HG02798 (cell line): ENCODE measurements at regions not wholly inside any gene's neighbourhood (a gene's known extent, or its start where the extent isn't known, plus 50 kb on each side); places are given as distances from the start of the nearest gene placed in this dataset.
"Not testable (repeated sequence)": the region's sequence is repeated elsewhere in the genome, so short reads cannot be mapped to it uniquely, and the experiment has no call there.

Source experiments
- ATAC-seq: cut with Tn5 transposase; IDR thresholded peaks from one replicate; pipeline ENCODE4 v1.9.1; 2021; ENCODE audit warnings: mild to moderate bottlenecking; ENCODE audit not compliant: unreplicated experiment, poor library complexity

DNA sequence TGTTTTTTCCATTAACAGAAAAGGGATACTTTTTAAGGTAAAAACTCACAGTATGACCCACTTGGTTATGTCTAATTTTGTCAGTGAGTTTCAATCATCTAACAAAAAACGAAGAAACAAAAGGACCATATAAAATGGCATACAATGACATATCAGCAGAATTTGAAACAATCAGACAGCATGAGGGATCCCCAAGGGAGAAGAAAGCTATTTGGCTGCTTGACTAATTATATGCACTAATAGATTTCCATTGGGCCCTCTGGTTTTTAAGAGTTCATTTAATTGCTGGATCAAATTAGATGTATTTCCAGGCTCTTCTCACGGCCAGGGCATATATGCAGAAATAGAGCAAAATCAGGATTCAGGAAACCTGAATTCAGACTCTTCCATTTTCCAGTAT lies 376.4 kb upstream of the GBE1 start:
- ATAC-seq: no peak

DNA sequence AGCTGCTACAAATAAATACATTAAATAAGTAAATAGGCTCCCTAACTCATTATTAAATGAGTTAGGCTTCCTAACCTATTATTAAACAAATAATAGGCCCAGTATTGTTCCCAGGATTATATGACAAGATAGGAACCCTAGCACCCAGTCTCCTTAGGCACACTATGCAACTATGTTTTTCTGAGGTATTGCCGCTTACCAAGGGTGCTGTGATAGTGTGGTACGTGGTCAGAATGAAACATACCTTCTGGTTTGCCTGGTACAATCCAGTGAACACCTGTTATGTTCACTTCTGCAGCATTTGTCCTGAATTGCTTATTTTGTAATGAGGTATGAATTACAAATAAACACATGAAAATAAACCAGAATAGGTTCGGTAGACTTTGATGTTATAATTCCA lies 375.6 kb upstream of the GBE1 start:
- ATAC-seq: no peak

DNA sequence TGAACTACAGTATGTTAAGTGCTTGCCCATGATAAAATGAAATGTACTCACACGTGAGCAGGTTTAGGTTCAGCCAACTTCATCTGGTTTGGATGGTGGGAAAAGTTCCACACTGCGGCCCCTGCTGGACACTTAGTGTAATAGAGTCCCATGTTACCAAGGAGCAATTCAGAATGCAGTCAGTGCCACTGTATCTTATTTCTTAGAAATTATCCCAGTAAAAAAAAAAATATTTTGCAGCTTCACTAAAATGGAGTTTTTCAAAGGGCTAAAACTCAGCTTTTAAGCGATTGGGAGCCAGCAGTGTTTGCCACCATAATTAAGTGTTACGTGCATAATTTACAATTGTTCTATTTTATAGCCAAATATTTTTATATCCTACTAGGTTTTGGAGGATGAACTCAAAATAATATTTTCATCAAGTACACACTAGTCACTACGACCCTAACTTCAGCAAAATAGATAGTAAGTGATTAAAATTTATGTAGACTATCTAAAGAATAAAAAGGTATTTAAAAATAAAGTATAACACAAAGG lies 371.7 kb upstream of the GBE1 start:
- ATAC-seq: peak; percentile 91

DNA sequence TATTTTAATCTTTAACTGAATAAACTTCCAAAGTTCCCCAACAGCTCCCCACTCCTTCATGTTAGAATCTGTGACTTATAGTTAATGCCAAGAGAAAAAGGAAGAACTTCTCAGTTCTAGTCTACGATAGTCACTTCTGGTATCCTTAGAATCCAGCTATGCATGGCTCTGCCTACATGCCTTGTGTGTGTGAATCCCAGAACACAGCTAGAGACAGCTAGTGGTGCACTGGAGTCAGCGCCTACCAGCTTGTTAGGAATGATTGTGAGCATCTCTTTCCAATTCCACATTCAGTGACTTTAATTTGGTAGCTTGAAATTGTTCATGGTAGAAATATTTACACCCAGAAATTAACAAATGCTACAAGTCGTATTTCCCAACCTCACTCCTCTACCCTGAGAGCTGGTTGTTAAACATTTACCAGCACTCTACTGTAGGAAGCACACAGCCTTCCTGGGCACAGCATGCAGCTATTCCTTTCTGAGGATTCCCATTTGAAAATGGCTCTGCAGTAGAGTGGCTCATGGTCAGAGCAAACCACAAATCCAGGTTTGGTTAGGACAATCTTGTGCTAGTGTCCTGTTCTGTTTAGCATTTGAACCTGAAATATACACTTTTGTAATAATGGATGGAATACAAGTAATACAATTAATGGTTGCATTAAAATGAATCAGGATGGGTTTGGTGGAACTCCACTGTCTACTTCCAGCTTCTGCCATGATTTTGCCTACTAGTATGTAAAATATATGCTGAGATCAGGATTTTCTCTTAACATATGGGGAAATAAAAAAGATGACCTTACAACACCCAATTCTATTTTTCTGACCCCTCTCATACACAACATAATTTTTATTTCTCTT lies 371.0 kb upstream of the GBE1 start:
- ATAC-seq: peak; percentile 9

DNA sequence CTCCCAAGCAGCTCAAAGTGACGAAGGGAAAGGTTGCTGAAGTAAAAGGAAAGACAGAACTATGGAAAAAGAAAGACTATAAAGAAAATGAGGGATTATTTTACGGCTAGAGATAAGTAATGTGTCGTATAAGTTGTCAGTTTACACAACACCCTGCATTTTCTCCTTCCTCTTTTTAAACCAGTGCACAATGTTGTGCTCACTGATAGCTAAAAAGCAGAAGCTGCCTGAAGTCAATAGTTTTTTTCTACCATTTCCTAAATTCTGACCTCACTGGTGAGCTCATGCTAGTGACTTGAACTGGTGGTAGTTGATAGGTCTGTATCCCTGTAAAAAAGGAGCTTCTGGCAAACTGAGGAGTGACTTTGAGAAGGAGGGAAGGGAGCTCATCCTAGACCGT lies 368.6 kb upstream of the GBE1 start:
- ATAC-seq: no peak

DNA sequence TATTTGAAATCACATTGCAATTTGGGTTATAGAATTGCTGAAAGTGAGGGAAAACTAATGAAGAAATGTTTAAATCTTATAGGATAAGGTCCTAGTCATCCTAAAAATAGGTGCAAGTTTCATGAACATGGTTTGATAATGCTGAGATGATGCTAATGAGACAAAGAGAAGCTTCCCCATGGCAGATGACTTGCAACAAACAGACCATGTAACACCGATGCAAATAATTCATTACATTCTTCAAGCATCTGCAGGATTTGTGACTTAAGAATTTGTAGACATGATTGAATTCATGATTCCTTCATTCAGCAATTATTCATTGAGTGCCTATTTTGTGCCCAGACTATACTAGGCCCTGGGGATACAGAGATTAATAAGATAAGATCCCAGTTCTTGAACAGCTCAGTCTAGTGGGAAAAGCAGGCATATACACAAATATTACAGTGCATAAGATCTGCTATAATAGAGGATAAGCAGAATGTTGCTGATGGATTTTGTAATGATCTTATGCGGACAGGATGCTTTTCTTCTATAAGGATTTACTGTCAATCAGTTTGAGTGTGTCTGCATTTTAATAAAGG lies 367.9 kb upstream of the GBE1 start:
- no peak for ATAC-seq

DNA sequence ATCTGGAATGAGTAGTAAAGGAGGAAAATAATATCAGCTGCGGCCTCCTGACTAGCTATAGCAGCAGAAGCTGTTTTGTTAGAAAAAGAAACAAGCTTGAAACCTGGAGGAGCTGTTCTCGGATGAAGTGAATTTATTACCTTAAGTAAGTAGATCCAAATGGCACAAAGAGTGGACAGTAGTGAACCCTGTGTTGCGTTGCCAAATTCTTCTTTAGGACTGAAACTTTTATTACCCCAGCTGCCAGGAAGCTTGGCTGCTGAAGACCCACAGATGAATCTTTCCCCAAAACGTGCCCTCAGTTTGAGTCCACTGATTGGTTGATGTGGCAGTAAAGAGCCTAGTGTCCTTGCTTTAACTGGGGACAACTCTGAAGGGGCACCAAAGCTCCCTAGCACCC lies 366.8 kb upstream of the GBE1 start:
- ATAC-seq: no peak

DNA sequence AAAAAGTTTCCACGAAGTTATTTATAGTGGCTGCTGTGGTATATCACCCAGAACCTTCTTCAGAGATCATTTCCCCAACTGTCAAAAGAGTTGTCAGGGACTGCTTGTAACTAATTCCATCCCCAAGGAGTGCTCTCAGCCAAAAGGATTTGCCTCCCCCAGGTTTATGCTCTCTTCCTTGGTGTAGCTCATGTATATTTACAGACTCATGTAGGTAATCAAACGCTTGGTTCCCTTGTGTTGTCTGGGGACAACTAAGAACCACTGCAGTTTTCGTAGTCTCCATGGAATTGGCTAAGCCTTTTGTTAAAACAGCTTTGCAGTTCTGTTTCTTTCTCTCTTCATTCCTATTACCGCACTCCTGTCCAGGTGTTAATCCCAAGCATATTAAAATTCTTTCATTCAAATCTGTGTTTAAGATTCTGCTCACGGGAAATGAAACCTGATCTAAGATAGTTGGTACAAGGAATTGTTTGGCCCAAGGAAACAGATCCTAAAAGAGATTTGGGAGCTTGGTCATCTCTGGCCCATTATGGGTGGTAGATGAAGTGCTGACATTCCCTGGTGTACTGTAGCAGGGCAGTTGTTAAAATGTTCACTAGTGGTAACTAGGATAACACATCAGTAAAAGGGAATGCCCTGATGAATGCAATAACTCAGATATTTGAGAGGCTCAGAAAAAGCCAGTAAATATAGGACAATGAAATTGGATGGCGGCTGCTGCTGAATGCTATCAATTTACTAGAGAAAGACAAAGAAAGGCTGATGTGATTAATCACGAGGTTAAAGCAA lies 361.3 kb upstream of the GBE1 start:
- no peak for ATAC-seq

DNA sequence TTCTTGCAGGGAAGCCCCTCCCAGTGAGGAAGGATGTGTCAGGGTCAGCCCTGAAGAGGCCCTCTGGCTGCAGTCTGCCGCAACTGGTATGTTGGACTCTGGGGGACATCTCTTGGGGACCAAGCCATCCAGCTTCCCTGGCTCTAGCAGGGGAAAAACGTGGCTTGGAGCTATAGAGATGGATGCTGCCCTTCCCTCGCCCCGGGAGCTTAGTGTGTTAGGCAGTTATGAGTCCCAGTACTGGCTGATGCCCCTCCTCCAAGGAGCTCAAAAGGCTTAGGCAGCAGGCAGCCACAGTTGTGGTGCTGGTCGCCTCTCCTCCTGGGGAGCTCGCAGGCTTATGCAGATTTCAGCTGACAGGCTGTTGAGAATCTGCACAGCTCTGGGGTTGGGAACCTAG lies 353.1 kb upstream of the GBE1 start:
- ATAC-seq: no peak

DNA sequence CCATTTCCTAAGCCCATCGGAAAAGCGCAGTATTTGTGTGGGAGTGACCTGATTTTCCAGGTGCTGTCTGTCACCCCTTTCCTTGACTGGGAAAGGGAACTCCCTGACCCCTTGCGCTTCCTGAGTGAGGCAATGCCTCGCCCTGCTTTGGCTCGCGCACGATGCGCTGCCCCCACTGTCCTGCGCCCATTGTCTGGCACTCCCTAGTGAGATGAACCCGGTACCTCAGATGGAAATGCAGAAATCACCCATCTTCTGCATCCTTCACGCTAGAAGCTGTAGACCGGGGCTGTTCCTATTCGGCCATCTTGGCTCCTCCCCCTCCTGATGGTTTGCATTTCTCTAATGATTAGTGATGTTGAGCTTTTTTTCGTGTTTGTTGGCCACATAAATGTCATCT lies 349.3 kb upstream of the GBE1 start:
- not testable (repeated sequence) for ATAC-seq

DNA sequence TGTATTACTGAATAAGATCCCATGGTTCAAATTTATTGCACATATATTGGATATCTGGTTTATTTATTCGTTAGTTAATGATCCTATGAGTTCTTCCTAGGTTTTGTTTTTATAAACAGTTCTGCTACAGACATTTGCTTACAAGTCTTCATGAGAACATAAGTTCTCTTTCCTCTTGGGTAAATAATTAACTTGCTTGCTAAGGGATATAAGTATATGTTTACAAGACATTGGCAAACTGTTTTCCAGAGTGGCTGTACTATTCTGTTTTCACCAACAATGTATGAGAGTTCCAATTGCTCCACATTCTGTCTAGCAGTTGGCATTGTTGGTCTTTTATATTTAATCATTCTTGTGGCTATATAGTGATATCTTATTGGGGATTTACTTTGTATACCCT lies 341.8 kb upstream of the GBE1 start:
- ATAC-seq: no peak

DNA sequence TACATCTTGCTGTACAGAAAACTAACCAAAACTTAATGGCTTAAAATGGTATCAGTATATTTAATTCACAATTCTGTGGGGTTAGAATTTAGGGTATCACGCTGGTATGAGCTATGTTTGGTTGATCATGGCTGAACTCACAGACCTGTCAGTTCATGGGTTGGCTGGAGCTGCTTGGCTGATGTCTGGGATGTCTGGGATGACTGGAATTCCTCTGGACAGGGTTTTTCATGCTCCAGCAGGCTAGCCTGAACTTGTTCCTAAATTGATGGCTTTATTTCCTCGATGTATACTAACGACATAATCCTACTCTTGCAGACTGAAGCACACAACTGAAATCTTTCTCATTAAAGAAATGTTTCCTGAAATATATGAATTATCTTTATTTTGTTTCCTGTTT lies 338.9 kb upstream of the GBE1 start:
- ATAC-seq: no peak

DNA sequence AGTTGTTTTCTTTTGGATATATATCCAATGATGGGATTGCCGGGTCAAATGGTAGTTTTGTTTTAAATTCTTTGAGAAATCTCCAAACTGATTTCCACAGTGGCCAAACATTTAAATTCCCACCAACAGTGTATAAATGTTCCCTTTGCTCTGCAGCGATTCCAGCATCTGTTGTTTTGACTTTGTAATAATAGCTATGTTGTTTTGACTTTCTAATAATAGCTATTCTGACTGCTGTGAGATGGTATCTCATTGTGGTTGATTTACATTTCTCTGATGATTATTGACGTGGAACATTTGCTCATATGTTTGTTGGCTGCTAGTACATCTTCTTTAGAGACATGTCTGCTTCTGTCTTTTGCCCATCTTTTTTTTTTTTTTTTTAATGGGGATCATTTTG lies 332.2 kb upstream of the GBE1 start:
- ATAC-seq: no peak

DNA sequence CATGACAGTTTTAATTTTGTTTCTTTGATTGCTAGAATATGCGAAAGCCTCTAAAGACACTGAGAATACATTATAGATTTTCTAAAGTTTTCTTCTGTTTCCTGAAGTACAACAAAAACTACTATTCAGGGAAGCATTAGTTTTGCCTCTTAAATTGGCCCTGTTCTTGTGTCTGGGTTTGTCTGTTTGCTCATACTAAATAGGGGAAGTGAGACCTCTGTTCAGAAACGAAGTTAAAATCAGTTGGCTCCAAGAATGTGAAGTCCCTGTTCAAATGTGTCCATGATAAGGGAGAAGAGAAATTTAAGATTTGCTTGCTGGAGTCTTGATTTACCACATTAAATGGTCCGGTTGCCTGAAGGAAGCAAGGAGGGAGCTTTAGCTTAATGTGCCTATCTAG lies 327.3 kb upstream of the GBE1 start:
- peak; percentile 88 for ATAC-seq

DNA sequence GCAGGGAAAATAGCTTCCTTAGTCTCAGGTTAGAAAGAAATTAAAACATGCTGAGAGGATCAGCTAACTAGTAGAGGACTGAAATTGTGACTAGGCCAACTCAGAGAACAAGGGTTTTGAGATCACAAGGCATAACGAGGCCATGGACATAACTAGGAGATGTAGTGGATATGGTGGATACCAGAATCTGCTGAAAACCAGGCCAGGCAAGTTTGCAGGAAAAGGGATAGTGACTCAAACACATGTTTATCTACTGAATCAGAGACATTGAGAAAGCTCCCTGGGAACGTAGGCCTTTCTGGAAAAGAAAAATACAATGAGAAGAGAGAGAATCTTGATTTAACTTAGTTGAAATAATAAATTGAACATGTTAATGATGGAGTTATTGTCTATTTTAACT lies 326.5 kb upstream of the GBE1 start:
- no peak for ATAC-seq

DNA sequence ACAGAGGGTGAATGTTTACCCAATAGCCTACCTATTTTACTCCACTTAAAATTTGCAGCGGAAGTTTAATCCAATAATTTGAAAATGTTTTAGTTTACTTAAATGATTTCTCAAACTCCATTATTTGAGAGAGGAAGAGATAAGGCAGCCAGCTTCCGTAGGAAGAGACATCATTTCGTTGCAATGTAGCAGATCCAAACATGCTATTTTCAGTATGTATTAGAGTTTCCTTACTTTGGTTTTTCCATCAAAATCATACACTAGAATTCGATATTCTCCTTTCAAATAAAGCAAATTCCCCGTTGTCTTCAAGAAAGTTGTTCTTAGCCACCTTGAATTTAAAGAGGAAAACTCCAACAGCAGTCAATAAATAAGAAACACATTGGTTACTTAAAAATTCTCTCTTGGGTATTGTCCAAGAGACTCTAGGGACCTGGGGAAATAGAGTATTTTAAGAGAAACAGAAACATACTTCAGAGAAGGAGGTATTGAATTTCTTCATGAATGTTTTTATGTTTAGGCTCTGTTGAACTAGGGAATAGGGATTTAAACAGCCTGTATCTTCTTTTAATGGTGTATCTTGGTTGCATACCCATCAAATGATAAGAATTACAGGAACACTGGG lies 324.5 kb upstream of the GBE1 start:
- ATAC-seq: no peak

DNA sequence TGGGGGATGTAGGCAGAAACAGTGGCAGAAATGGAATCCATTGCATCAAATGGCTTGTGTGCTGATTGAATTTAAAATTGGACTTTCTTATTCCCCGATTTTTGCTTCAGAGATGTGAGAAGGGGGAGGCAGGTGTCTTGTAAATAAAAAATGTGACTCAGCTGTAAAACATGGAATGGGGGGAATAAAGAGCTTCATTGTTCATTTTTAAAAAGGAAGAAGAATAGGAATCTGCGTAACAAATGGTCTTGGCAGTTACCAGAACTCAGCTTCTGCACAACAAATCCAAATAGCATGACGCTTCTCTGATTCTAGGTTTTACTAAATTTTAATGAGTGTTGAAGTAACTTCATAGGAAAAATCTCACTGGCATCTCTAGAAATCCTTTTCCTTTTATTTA lies 323.9 kb upstream of the GBE1 start:
- no peak for ATAC-seq

DNA sequence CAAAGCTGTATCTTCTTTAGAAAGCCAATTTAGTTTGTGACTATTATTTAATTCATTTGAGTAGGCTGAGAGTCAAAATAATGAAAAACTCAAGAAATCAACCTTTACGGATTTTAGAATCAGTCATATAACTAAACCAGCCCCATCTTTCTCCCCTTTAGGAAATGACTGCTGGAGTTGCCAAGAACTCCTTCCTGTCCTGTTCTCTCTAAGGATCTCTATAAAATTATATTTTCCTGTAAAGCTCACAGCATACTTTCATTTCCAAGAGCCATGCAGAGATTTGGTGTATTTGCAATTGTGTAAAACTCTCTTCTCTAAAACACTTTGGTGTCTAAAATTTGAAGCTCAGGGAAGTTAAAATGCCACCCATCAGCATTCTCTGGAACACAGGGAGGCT lies 323.4 kb upstream of the GBE1 start:
- ATAC-seq: no peak

DNA sequence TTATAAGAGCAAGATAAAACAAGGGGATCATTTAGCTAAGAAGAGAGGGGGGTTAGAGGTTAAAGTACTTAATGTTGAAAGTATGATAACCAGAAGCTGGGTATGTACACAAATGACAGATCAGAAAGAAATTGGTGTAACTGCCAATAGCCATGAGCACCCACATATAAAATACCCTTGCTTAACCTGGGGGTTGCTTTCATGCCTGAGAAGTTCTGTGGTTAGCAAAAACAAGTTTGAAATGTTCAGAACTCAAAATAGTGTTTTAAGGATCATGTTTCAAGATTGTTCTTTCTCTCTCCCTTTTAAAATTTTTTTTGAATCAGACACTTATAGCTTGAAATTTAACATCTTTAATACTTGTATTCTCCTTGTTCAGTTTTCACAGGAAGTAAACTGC lies 321.4 kb upstream of the GBE1 start:
- ATAC-seq: no peak

DNA sequence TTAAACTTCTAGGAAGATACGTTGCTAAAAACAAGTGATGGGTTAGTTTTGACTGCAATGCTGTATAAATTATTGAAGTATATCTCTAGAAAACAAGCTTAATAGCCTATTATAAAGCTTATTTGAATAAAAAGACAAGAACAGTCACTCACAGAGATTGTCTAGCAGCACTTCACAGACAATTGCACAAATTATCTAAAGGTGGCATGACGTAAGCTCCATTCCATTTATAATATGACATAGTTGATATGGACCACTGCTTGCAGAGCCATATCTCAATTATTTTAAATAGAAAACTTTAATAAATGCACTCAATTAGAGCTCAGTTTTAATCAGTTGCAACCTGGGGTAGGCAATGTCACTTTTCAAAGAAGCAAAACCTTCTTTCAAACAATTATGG lies 319.9 kb upstream of the GBE1 start:
- no peak for ATAC-seq

DNA sequence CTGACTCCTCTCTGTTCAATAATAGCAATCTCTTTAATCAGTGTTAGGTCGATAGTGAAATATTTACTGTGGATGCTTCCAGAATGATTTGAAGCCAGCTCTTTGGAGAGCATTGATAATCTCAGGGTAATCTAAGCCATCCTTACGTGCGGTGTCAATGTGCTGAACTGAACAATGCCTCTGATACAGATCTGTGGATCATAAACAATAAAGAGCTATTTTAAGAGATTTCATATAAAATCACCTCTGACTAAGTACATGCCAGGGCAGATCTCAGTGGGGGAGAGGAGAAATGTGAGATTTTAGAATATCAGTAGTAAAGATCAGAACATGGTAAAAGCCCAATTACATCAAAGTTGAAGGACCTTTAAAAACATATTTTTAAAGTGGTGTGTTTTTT lies 319.3 kb upstream of the GBE1 start:
- ATAC-seq: no peak
